ENCODE measurements at regions not wholly inside any gene's neighbourhood (a gene's known extent, or its start where the extent isn't known, plus 50 kb on each side); places are given as distances from the start of the nearest gene placed in this dataset.

DNA sequence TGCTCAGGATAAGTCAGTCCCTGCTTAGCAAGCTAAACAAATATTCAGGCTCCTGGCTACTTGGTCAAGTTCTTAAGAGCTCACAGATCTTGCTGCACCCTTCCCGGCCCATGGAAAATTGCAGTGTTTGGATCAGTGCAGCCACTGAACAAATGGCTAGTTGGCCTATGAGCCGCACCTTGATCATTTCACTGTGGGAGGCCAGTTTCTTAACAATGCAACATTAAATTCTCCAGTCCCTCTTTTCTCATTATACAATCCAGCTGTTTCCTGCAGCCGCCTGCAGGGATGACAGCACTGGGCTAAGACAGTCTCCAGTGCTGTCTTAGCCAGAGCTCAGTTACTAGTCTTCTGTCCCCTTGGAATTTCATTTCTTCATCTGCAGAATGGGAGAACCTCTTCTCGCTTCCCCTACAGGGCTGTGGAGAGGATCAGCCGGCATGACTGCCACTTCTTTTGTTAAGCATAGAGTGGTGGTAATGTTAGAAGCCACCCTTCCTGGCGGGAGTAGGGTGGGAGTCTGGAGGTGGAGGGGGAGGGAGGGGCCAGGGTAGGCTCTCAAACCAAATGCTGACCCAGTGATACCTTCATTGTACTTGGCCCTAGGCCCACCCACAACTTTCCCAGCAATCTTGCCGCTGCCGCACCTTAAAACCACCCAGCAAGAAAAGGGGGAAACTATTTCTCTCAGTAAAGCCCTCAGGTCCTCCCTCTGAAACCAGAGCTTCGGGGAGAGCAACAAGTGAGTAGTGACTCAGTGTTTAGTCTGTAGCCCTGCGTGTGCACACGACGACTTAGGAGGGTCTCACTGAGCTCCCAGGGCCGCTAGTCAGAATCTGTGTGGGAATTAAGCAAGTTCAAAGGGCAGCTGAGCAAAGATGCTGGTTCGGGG lies 145.7 kb downstream of the NUAK1 start:
- no peak overlapping the region for H3K27ac ChIP-seq (ENCODE audit: extremely low read length, insufficient read depth, low read length)
- no peaks in the 10 kb centered on the region; a peak in 2 of 5 replicates for H3K27me3 ChIP-seq (ENCODE audit: control insufficient read depth in 1 of 2, insufficient read depth in 2 of 2, low read length in 2 of 2)
- DNase-seq (ENCODE audit: low spot score) (no peak), FAIRE-seq (no peak), ATAC-seq (no peak)
- H3K4me3 ChIP-seq (replicated peaks in 1 of 3; ENCODE audit: insufficient read depth in 1 of 3, low read depth in 2 of 3, low read length in 3 of 3): no peak overlapping the region
- TF ChIP-seq, protein P1, sequence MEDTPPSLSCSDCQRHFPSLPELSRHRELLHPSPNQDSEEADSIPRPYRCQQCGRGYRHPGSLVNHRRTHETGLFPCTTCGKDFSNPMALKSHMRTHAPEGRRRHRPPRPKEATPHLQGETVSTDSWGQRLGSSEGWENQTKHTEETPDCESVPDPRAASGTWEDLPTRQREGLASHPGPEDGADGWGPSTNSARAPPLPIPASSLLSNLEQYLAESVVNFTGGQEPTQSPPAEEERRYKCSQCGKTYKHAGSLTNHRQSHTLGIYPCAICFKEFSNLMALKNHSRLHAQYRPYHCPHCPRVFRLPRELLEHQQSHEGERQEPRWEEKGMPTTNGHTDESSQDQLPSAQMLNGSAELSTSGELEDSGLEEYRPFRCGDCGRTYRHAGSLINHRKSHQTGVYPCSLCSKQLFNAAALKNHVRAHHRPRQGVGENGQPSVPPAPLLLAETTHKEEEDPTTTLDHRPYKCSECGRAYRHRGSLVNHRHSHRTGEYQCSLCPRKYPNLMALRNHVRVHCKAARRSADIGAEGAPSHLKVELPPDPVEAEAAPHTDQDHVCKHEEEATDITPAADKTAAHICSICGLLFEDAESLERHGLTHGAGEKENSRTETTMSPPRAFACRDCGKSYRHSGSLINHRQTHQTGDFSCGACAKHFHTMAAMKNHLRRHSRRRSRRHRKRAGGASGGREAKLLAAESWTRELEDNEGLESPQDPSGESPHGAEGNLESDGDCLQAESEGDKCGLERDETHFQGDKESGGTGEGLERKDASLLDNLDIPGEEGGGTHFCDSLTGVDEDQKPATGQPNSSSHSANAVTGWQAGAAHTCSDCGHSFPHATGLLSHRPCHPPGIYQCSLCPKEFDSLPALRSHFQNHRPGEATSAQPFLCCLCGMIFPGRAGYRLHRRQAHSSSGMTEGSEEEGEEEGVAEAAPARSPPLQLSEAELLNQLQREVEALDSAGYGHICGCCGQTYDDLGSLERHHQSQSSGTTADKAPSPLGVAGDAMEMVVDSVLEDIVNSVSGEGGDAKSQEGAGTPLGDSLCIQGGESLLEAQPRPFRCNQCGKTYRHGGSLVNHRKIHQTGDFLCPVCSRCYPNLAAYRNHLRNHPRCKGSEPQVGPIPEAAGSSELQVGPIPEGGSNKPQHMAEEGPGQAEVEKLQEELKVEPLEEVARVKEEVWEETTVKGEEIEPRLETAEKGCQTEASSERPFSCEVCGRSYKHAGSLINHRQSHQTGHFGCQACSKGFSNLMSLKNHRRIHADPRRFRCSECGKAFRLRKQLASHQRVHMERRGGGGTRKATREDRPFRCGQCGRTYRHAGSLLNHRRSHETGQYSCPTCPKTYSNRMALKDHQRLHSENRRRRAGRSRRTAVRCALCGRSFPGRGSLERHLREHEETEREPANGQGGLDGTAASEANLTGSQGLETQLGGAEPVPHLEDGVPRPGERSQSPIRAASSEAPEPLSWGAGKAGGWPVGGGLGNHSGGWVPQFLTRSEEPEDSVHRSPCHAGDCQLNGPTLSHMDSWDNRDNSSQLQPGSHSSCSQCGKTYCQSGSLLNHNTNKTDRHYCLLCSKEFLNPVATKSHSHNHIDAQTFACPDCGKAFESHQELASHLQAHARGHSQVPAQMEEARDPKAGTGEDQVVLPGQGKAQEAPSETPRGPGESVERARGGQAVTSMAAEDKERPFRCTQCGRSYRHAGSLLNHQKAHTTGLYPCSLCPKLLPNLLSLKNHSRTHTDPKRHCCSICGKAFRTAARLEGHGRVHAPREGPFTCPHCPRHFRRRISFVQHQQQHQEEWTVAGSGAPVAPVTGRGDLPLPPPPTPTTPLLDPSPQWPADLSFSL (CRISPR knock-in tag; IDR thresholded peaks at IDR 0.05): no peak
- TF ChIP-seq, protein P2, sequence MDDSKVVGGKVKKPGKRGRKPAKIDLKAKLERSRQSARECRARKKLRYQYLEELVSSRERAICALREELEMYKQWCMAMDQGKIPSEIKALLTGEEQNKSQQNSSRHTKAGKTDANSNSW (CRISPR knock-in tag; IDR thresholded peaks at IDR 0.05; ENCODE audit: borderline replicate concordance): no peak
- TF ChIP-seq, protein P3, sequence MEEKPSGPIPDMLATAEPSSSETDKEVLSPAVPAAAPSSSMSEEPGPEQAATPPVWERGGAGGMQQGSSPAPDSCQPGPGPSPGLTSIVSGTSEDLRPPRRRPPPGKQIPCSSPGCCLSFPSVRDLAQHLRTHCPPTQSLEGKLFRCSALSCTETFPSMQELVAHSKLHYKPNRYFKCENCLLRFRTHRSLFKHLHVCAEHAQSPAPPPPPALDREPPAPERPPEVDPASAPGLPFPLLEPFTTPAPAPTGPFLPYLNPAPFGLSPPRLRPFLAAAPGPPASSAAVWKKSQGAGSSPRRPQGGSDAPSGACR (CRISPR knock-in tag; IDR thresholded peaks at IDR 0.05): no peak
- TF ChIP-seq ELF3 (CRISPR knock-in tag; IDR thresholded peaks at IDR 0.05) (no peak), ELF4 (CRISPR knock-in tag; IDR thresholded peaks at IDR 0.05; ENCODE audit: borderline replicate concordance) (no peak), IKZF4 (CRISPR knock-in tag; IDR thresholded peaks at IDR 0.05; ENCODE audit: borderline replicate concordance, low read depth, not compliant biosample characterization) (no peak), RFXANK (CRISPR knock-in tag; IDR thresholded peaks at IDR 0.05) (no peak), FOXM1 (CRISPR knock-in tag; IDR thresholded peaks at IDR 0.05) (no peak), ESRRA (CRISPR knock-in tag; IDR thresholded peaks at IDR 0.05; ENCODE audit: low read depth) (no peak), SMARCC2 (IDR thresholded peaks at IDR 0.05) (no peak), U2AF2 (IDR thresholded peaks at IDR 0.05; ENCODE audit: low read depth, low read length) (no peak), ISL2 (CRISPR knock-in tag; IDR thresholded peaks at IDR 0.05) (no peak), AGO2 (optimal IDR thresholded peaks at IDR 0.05; ENCODE audit: low read depth, low read length) (no peak), ZNF329 (CRISPR knock-in tag; IDR thresholded peaks at IDR 0.05; ENCODE audit: low read depth) (no peak)
- TF ChIP-seq, protein P4, sequence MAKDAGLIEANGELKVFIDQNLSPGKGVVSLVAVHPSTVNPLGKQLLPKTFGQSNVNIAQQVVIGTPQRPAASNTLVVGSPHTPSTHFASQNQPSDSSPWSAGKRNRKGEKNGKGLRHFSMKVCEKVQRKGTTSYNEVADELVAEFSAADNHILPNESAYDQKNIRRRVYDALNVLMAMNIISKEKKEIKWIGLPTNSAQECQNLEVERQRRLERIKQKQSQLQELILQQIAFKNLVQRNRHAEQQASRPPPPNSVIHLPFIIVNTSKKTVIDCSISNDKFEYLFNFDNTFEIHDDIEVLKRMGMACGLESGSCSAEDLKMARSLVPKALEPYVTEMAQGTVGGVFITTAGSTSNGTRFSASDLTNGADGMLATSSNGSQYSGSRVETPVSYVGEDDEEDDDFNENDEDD (CRISPR knock-in tag; IDR thresholded peaks at IDR 0.05; ENCODE audit: borderline replicate concordance): no peak
- ChIA-PET POLR2A (no interaction called here), CTCF (ENCODE audit: low intra/inter-chr PET ratio, low total read pairs) (no interaction called here)
- H3K4me1 ChIP-seq (ENCODE audit: insufficient read depth, low read length): no peaks in the 10 kb centered on the region
- in situ Hi-C loops (cut with HindIII; ENCODE audit: extremely low pct_ligation_motif_present, low pct_unique_long_range_greater_than_20kb) (no loop called here), intact Hi-C loops (cut with micrococcal nuclease; ENCODE audit: unreplicated experiment) (no loop called here)
- H3K4me2 ChIP-seq (ENCODE audit: low read depth, low read length): no peak overlapping the region
- no peaks in the 10 kb centered on the region for H4K20me1 ChIP-seq (ENCODE audit: insufficient read depth, low read length)
- no peak overlapping the region for H3K9ac ChIP-seq (ENCODE audit: insufficient read depth, low read depth, low read length)
- BruUV-seq (replicated peaks): no TSS peak
- H3K9me3 ChIP-seq (ENCODE audit: low read length): no peaks in the 10 kb centered on the region
- H3K79me2 ChIP-seq (ENCODE audit: insufficient read depth, low read length): no peaks in the 10 kb centered on the region
- no peak overlapping the region for H2AFZ ChIP-seq (ENCODE audit: low read length)
- H3K36me3 ChIP-seq (replicated peaks in 1 of 2; ENCODE audit: control insufficient read depth in 1 of 2, insufficient read depth in 2 of 2, low read length in 2 of 2): no peaks in the 10 kb centered on the region
- WGBS (ENCODE audit: low lambda C conversion rate): 42% methylated on average over 14 of the region's 14 CpGs
